NCI-H2171 treated with DMSO at 0.1 percent for 48 hours (cell line): ENCODE measurements at regions not wholly inside any gene's neighbourhood (a gene's known extent, or its start where the extent isn't known, plus 50 kb on each side); places are given as distances from the start of the nearest gene placed in this dataset.
A peak's percentile ranks its signal among the peaks of the same experiment; 100 is the strongest.

ENCODE experiments used
- DNase-seq: peaks from one replicate; lab custom pipeline; 2025; lab: John Stamatoyannopoulos, UW

- DNase-seq: no peak
These were observed 1466.1 kb downstream of the UQCRFS1 start for GRCh38 chr19:27746691-27747380.

GRCh38 chr19:27745978-27746542 lies 1466.9 kb downstream of the UQCRFS1 start:
- DNase-seq: no peak

GRCh38 chr19:27744926-27745768 lies 1467.8 kb downstream of the UQCRFS1 start:
- DNase-seq: no peak

GRCh38 chr19:27742041-27742440 lies 1470.9 kb downstream of the UQCRFS1 start:
- no peak for DNase-seq

- DNase-seq: no peak
These were observed 1471.7 kb downstream of the UQCRFS1 start for GRCh38 chr19:27741236-27741635.

GRCh38 chr19:27740396-27740795 lies 1472.6 kb downstream of the UQCRFS1 start:
- DNase-seq: no peak

- DNase-seq: no peak
These were observed 1474.3 kb downstream of the UQCRFS1 start for GRCh38 chr19:27738569-27739193.

GRCh38 chr19:27736225-27736624 lies 1476.7 kb downstream of the UQCRFS1 start:
- no peak for DNase-seq

GRCh38 chr19:27735314-27735713 lies 1477.6 kb downstream of the UQCRFS1 start:
- no peak for DNase-seq

- DNase-seq: no peak
These were observed 1478.3 kb downstream of the UQCRFS1 start for GRCh38 chr19:27734496-27735220.

- DNase-seq: no peak
These were observed 1479.2 kb downstream of the UQCRFS1 start for GRCh38 chr19:27733551-27734266.

- no peak for DNase-seq
These were observed 1483.6 kb downstream of the UQCRFS1 start for GRCh38 chr19:27729332-27729731.

- no peak for DNase-seq
These were observed 1490.3 kb downstream of the UQCRFS1 start for GRCh38 chr19:27722625-27723024.

- no peak for DNase-seq
These were observed 1492.8 kb downstream of the UQCRFS1 start for GRCh38 chr19:27720155-27720554.

GRCh38 chr19:27719034-27719433 lies 1493.9 kb downstream of the UQCRFS1 start:
- DNase-seq: no peak

GRCh38 chr19:27718234-27718633 lies 1494.7 kb downstream of the UQCRFS1 start:
- DNase-seq: no peak

- no peak for DNase-seq
These were observed 1495.1 kb downstream of the UQCRFS1 start for GRCh38 chr19:27717825-27718224.

- DNase-seq: no peak
These were observed 1496.0 kb downstream of the UQCRFS1 start for GRCh38 chr19:27716922-27717321.

- DNase-seq: no peak
These were observed 1498.1 kb downstream of the UQCRFS1 start for GRCh38 chr19:27714857-27715256.

- DNase-seq: no peak
These were observed 1503.5 kb downstream of the UQCRFS1 start for GRCh38 chr19:27709496-27709895.

GRCh38 chr19:27708986-27709385 lies 1504.0 kb downstream of the UQCRFS1 start:
- DNase-seq: peak; percentile 1
